HEK293 (cell line): ENCODE measurements at regions not wholly inside any gene's neighbourhood (a gene's known extent, or its start where the extent isn't known, plus 50 kb on each side); places are given as distances from the start of the nearest gene placed in this dataset.

Source experiments
- CTCF ChIA-PET: fragments of 350-600 bp; formaldehyde crosslinking; extraction: SDS; loops from one replicate; lab custom pipeline; 2021; ENCODE audit warnings: antibody characterized with exemption; lab: Yijun Ruan, JAX
- POLR2A ChIA-PET: fragments of 300-600 bp; formaldehyde crosslinking; extraction: SDS; loops from one replicate; lab custom pipeline; 2020; ENCODE audit warnings: antibody characterized with exemption, inconsistent platforms; lab: Yijun Ruan, JAX
- H3K27ac ChIP-seq: fragments of 200-500 bp; sonication (Bioruptor generic); 2 replicates; pipeline ENCODE4 v1.5.1; 2014; ENCODE audit warnings: low read depth, low read length, control low read depth, inconsistent platforms; ENCODE audit errors: extremely low read depth
- H3K36me3 ChIP-seq, 2 experiments: fragments of 200-500 bp in 1 of 2; sonication (Bioruptor generic) in 1 of 2; 1 replicate in 1 of 2; 2 replicates in 1 of 2; pipeline ENCODE4 v1.5.1; 2014 to 2017; ENCODE audit warnings: inconsistent platforms in 2 of 2, low read length in 2 of 2; ENCODE audit not compliant: control insufficient read depth in 2 of 2, insufficient read depth in 1 of 2
- H3K4me1 ChIP-seq: fragments of 200-500 bp; sonication (Bioruptor generic); 2 replicates; pipeline ENCODE4 v1.5.1; 2014; ENCODE audit warnings: mild to moderate bottlenecking, low read length, inconsistent platforms; ENCODE audit not compliant: control insufficient read depth, insufficient read depth
- H3K4me3 ChIP-seq: 2 replicates; pipeline ENCODE4 v1.5.1; 2011; ENCODE audit warnings: low read depth, mild to moderate bottlenecking, control low read depth, low read length, moderate library complexity
- H3K9me3 ChIP-seq: fragments of 200-500 bp; sonication (Bioruptor generic); 2 replicates; pipeline ENCODE4 v1.5.1; 2014; ENCODE audit warnings: low read depth, low read length, inconsistent platforms; ENCODE audit not compliant: control insufficient read depth, insufficient read depth
- BCL11B ChIP-seq: fragments of 450-650 bp; formaldehyde crosslinking; IDR thresholded peaks from 2 replicates; pipeline ENCODE4 v1.5.1; 2016; ENCODE audit warnings: low read depth, missing biosample characterization, missing genetic modification characterization
- GFI1B ChIP-seq: fragments of 450-650 bp; formaldehyde crosslinking; IDR thresholded peaks from 2 replicates; pipeline ENCODE4 v1.5.1; 2016; ENCODE audit warnings: missing biosample characterization, missing genetic modification characterization
- GLI4 ChIP-seq: fragments of 450-650 bp; formaldehyde crosslinking; IDR thresholded peaks from 2 replicates; pipeline ENCODE4 v1.5.1; 2016; ENCODE audit warnings: missing biosample characterization, missing genetic modification characterization
- HOXD13 ChIP-seq: sonication (generic); formaldehyde crosslinking; IDR thresholded peaks from 2 replicates; pipeline ENCODE4 v1.8.0; 2022; ENCODE audit warnings: missing genetic modification reagents, borderline replicate concordance
- ZNF138 ChIP-seq: fragments of 450-650 bp; formaldehyde crosslinking; IDR thresholded peaks from 2 replicates; pipeline ENCODE4 v1.5.1; 2016; ENCODE audit warnings: missing biosample characterization, missing genetic modification characterization, borderline replicate concordance
- ZNF157 ChIP-seq: fragments of 450-650 bp; formaldehyde crosslinking; IDR thresholded peaks from 2 replicates; pipeline ENCODE4 v1.5.1; 2016; ENCODE audit warnings: missing biosample characterization, missing genetic modification characterization
- ZNF184 ChIP-seq: fragments of 450-650 bp; IDR thresholded peaks from 2 replicates; pipeline ENCODE4 v1.5.1; 2018; ENCODE audit warnings: missing biosample characterization, mild to moderate bottlenecking, missing genetic modification characterization
- ZNF24 ChIP-seq: fragments of 450-650 bp; formaldehyde crosslinking; IDR thresholded peaks from 2 replicates; pipeline ENCODE4 v1.5.1; 2016; ENCODE audit warnings: missing biosample characterization, missing genetic modification characterization
- ZNF362 ChIP-seq: fragments of 450-650 bp; formaldehyde crosslinking; IDR thresholded peaks from 2 replicates; pipeline ENCODE4 v1.5.1; 2016; ENCODE audit warnings: missing biosample characterization, missing genetic modification characterization
- ZNF558 ChIP-seq: fragments of 450-650 bp; formaldehyde crosslinking; IDR thresholded peaks from 2 replicates; pipeline ENCODE4 v1.5.1; 2016; ENCODE audit warnings: missing biosample characterization, missing genetic modification characterization
- ZNF664 ChIP-seq: fragments of 450-650 bp; formaldehyde crosslinking; IDR thresholded peaks from 2 replicates; pipeline ENCODE4 v1.5.1; 2016; ENCODE audit warnings: missing biosample characterization, missing genetic modification characterization
- ZNF707 ChIP-seq: fragments of 450-650 bp; formaldehyde crosslinking; IDR thresholded peaks from 2 replicates; pipeline ENCODE4 v1.5.1; 2016; ENCODE audit warnings: missing biosample characterization, missing genetic modification characterization
- ZNF791 ChIP-seq: fragments of 450-650 bp; formaldehyde crosslinking; IDR thresholded peaks from 2 replicates; pipeline ENCODE4 v1.5.1; 2016; ENCODE audit warnings: missing biosample characterization, missing genetic modification characterization
- TF ChIP-seq, protein P1 (sequence below): fragments of 450-650 bp; formaldehyde crosslinking; IDR thresholded peaks from 2 replicates; pipeline ENCODE4 v1.5.1; 2016; ENCODE audit warnings: missing biosample characterization, missing genetic modification characterization
- TF ChIP-seq, protein P2 (sequence below): fragments of 450-650 bp; formaldehyde crosslinking; IDR thresholded peaks from 2 replicates; pipeline ENCODE4 v1.5.1; 2016; ENCODE audit warnings: missing biosample characterization, missing genetic modification characterization
- TF ChIP-seq, protein P3 (sequence below): fragments of 450-650 bp; formaldehyde crosslinking; IDR thresholded peaks from 2 replicates; pipeline ENCODE4 v1.5.1; 2017; ENCODE audit warnings: missing biosample characterization, missing genetic modification characterization
- TF ChIP-seq, protein P4 (sequence below): fragments of 450-650 bp; formaldehyde crosslinking; IDR thresholded peaks from 2 replicates; pipeline ENCODE4 v1.5.1; 2016; ENCODE audit warnings: missing biosample characterization, missing genetic modification characterization, borderline replicate concordance

DNA sequence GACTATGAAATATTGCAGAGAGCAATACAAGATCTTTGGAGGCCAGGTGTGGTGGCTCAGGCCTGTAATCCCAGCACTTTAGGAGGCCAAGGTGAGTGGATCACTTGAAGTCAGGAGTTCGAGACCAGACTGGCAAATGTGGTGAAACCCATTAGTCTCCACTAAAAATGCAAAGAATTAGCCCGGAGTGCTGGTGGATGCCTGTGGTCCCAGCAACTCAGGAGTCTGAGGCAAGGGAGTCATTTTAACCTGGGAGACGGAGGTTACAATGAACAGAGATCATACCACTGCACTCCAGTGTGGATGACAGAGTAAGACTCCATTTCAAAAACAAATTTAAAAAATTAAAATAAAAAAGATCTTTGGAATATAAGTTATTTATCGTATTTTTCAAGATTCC is 76.6 kb downstream of the PRKAB2 start:
- Histone ChIP-seq H3K27ac (no peak overlapping the region), H3K4me1 (no peaks in the 10 kb centered on the region), H3K9me3 (no peaks in the 10 kb centered on the region), H3K4me3 (no peak overlapping the region), H3K36me3 (no peaks in the 10 kb centered on the region)
- TF ChIP-seq ZNF362 (tag by site-specific recombination) (no peak), ZNF157 (tag by site-specific recombination) (no peak), ZNF707 (tag by site-specific recombination) (no peak), GLI4 (no peak), ZNF184 (no peak), HOXD13 (CRISPR knock-in tag) (no peak), ZNF791 (tag by site-specific recombination) (no peak), ZNF558 (tag by site-specific recombination) (no peak), ZNF24 (tag by site-specific recombination) (no peak), GFI1B (tag by site-specific recombination) (no peak), ZNF138 (tag by site-specific recombination) (no peak), BCL11B (tag by site-specific recombination) (no peak), ZNF664 (tag by site-specific recombination) (no peak)
- TF ChIP-seq, protein P1, sequence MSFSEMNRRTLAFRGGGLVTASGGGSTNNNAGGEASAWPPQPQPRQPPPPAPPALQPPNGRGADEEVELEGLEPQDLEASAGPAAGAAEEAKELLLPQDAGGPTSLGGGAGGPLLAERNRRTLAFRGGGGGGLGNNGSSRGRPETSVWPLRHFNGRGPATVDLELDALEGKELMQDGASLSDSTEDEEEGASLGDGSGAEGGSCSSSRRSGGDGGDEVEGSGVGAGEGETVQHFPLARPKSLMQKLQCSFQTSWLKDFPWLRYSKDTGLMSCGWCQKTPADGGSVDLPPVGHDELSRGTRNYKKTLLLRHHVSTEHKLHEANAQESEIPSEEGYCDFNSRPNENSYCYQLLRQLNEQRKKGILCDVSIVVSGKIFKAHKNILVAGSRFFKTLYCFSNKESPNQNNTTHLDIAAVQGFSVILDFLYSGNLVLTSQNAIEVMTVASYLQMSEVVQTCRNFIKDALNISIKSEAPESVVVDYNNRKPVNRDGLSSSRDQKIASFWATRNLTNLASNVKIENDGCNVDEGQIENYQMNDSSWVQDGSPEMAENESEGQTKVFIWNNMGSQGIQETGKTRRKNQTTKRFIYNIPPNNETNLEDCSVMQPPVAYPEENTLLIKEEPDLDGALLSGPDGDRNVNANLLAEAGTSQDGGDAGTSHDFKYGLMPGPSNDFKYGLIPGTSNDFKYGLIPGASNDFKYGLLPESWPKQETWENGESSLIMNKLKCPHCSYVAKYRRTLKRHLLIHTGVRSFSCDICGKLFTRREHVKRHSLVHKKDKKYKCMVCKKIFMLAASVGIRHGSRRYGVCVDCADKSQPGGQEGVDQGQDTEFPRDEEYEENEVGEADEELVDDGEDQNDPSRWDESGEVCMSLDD (tag by site-specific recombination) = no peak
- TF ChIP-seq, protein P2, sequence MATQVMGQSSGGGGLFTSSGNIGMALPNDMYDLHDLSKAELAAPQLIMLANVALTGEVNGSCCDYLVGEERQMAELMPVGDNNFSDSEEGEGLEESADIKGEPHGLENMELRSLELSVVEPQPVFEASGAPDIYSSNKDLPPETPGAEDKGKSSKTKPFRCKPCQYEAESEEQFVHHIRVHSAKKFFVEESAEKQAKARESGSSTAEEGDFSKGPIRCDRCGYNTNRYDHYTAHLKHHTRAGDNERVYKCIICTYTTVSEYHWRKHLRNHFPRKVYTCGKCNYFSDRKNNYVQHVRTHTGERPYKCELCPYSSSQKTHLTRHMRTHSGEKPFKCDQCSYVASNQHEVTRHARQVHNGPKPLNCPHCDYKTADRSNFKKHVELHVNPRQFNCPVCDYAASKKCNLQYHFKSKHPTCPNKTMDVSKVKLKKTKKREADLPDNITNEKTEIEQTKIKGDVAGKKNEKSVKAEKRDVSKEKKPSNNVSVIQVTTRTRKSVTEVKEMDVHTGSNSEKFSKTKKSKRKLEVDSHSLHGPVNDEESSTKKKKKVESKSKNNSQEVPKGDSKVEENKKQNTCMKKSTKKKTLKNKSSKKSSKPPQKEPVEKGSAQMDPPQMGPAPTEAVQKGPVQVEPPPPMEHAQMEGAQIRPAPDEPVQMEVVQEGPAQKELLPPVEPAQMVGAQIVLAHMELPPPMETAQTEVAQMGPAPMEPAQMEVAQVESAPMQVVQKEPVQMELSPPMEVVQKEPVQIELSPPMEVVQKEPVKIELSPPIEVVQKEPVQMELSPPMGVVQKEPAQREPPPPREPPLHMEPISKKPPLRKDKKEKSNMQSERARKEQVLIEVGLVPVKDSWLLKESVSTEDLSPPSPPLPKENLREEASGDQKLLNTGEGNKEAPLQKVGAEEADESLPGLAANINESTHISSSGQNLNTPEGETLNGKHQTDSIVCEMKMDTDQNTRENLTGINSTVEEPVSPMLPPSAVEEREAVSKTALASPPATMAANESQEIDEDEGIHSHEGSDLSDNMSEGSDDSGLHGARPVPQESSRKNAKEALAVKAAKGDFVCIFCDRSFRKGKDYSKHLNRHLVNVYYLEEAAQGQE (tag by site-specific recombination) = no peak
- TF ChIP-seq, protein P3, sequence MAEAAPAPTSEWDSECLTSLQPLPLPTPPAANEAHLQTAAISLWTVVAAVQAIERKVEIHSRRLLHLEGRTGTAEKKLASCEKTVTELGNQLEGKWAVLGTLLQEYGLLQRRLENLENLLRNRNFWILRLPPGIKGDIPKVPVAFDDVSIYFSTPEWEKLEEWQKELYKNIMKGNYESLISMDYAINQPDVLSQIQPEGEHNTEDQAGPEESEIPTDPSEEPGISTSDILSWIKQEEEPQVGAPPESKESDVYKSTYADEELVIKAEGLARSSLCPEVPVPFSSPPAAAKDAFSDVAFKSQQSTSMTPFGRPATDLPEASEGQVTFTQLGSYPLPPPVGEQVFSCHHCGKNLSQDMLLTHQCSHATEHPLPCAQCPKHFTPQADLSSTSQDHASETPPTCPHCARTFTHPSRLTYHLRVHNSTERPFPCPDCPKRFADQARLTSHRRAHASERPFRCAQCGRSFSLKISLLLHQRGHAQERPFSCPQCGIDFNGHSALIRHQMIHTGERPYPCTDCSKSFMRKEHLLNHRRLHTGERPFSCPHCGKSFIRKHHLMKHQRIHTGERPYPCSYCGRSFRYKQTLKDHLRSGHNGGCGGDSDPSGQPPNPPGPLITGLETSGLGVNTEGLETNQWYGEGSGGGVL = no peak
- TF ChIP-seq, protein P4, sequence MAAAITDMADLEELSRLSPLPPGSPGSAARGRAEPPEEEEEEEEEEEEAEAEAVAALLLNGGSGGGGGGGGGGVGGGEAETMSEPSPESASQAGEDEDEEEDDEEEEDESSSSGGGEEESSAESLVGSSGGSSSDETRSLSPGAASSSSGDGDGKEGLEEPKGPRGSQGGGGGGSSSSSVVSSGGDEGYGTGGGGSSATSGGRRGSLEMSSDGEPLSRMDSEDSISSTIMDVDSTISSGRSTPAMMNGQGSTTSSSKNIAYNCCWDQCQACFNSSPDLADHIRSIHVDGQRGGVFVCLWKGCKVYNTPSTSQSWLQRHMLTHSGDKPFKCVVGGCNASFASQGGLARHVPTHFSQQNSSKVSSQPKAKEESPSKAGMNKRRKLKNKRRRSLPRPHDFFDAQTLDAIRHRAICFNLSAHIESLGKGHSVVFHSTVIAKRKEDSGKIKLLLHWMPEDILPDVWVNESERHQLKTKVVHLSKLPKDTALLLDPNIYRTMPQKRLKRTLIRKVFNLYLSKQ (tag by site-specific recombination) = no peak
- CTCF ChIA-PET = no interaction called here
- POLR2A ChIA-PET = no interaction called here
